Activated CD4-positive, alpha-beta T cell treated with anti-CD3 and anti-CD28 coated beads for 36 hours (primary cell): ENCODE measurements at regions not wholly inside any gene's neighbourhood (a gene's known extent, or its start where the extent isn't known, plus 50 kb on each side); places are given as distances from the start of the nearest gene placed in this dataset.
"Not testable (repeated sequence)": the region's sequence is repeated elsewhere in the genome, so short reads cannot be mapped to it uniquely, and the experiment has no call there.

ENCODE experiments used
- ATAC-seq: fragments of 200-7000 bp; cut with Tn5 transposase; one replicate; pipeline ENCODE4 v1.10.0; 2021; ENCODE audit warnings: mild to moderate bottlenecking, moderate library complexity
- CTCF ChIA-PET: fragments of 350-600 bp; sonication (Branson Sonifier 250); formaldehyde crosslinking; loops from one replicate; lab custom pipeline; 2021; ENCODE audit warnings: antibody characterized with exemption; lab: Charles Lee
- POLR2A ChIA-PET: fragments of 350-600 bp; sonication (Branson Sonifier 250); formaldehyde crosslinking; loops from one replicate; lab custom pipeline; 2021; ENCODE audit warnings: antibody characterized with exemption, inconsistent platforms; lab: Charles Lee
- DNase-seq: peaks from one replicate; pipeline ENCODE4 v3.0.0-alpha.2; 2020
- H3K27ac Mint-ChIP-seq: one replicate; pipeline ENCODE4 v1.8.0; 2021; ENCODE audit warnings: mixed read lengths
- H3K27me3 Mint-ChIP-seq: one replicate; pipeline ENCODE4 v1.8.0; 2021; ENCODE audit warnings: mixed read lengths
- H3K36me3 Mint-ChIP-seq: one replicate; pipeline ENCODE4 v1.8.0; 2021; ENCODE audit warnings: low read depth, mixed read lengths
- H3K4me1 Mint-ChIP-seq: one replicate; pipeline ENCODE4 v1.8.0; 2021; ENCODE audit warnings: mixed read lengths
- H3K4me3 Mint-ChIP-seq: one replicate; pipeline ENCODE4 v1.8.0; 2021; ENCODE audit warnings: mild to moderate bottlenecking, moderate library complexity, mixed read lengths
- H3K9me3 Mint-ChIP-seq: one replicate; pipeline ENCODE4 v1.8.0; 2021; ENCODE audit warnings: low read depth, mixed read lengths
- intact Hi-C, 2 experiments: fragments of 100-400 bp; cut with DNase I in 1 of 2; cut with micrococcal nuclease in 1 of 2; formaldehyde crosslinking; loops; one replicate each; pipeline versions ENCODE4 v1.14.2 to v1.15.1; 2022 to 2024; cut with DNase I, micrococcal nuclease

DNA sequence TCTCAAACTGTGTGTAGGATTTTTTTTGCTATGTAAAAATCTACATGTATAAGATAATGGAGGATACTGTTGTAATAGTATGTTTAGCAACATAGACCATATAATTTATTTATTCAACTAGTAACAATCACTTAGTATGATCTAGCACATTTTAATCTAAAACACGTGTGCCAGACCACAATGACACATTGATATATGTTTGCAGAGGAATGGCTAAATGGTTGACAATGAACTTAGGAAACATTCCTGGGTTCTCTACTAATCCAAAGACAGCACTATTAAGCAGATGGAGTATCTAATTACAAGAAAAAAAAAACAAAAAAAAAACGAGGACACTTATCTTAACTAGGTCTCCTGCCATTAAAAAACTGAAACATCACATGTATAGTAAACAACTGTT lies 261.7 kb upstream of the PAPPA start:
- ATAC-seq (no peak), DNase-seq (no peak)
- ChIA-PET POLR2A (no interaction called here), CTCF (no interaction called here)
- intact Hi-C loops: no loop called here
- Mint-ChIP-seq H3K27ac (no peak overlapping the region), H3K36me3 (no peaks in the 10 kb centered on the region), H3K4me3 (no peak overlapping the region), H3K27me3 (no peaks in the 10 kb centered on the region), H3K4me1 (no peaks in the 10 kb centered on the region), H3K9me3 (no peaks in the 10 kb centered on the region)

GRCh38 chr9:115898478-115898877 lies 255.1 kb upstream of the PAPPA start:
- H3K36me3 Mint-ChIP-seq, H3K4me3 Mint-ChIP-seq, H3K27ac Mint-ChIP-seq, CTCF ChIA-PET, DNase-seq, POLR2A ChIA-PET, ATAC-seq, H3K9me3 Mint-ChIP-seq, intact Hi-C loops, H3K27me3 Mint-ChIP-seq, H3K4me1 Mint-ChIP-seq: not testable (repeated sequence)

DNA sequence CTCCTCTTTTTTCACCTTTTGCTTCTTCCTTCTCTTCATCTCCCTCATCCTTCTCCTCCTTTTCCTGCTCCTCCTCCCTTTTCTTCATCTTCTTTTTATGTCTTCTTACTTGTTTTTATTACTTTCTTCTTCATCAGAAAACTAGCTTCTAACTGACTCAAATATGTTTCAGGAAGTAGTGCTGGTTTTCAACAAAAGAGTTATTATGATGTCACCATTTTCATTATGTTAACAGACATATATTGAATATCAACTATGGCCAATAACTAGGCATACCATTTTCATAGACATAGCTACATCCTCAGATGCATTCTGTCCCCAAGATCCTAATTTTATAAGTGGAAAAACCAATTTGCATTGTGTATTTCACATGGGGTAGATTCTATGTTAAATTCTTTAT lies 252.9 kb upstream of the PAPPA start:
- intact Hi-C loops: no loop called here
- Mint-ChIP-seq H3K36me3 (no peaks in the 10 kb centered on the region), H3K4me1 (no peaks in the 10 kb centered on the region)

GRCh38 chr9:115910959-115911358 lies 242.6 kb upstream of the PAPPA start:
- ATAC-seq: no peak

More for the DNA sequence above, 252.9 kb upstream of the PAPPA start:
- Mint-ChIP-seq H3K9me3 (peaks cover 2% of the 10 kb centered on the region), H3K27me3 (peaks cover 3% of the 10 kb centered on the region), H3K27ac (no peak overlapping the region), H3K4me3 (no peak overlapping the region)
- DNase-seq (no peak), ATAC-seq (no peak)
- CTCF ChIA-PET: no interaction called here
- POLR2A ChIA-PET: no interaction called here

DNA sequence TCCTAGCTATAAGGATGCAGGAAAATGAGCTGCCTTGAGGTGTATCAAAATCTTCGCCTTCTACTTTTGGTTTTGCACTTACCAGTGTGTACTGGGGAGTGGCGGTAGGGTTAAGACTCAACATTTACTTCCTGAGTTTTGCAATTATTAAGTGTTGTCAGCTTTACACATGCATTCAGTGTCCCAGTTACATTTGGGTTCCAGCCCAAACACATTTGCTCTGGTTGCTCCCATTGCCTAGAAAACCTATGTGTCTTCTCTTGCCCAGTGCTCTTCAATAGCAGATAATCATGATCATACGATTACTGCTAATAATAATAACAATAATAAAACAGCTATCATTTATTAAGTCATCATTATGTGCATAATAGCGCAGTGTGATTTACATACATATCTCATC lies 241.5 kb upstream of the PAPPA start:
- POLR2A ChIA-PET: no interaction called here
- Mint-ChIP-seq H3K9me3 (no peaks in the 10 kb centered on the region), H3K27ac (no peak overlapping the region), H3K4me3 (no peak overlapping the region), H3K36me3 (no peaks in the 10 kb centered on the region), H3K4me1 (no peaks in the 10 kb centered on the region), H3K27me3 (no peaks in the 10 kb centered on the region)
- intact Hi-C loops: no loop called here
- CTCF ChIA-PET: interaction anchor here (0.6 to 0.7 kb wide), 3 partner anchors 14 to 233 kb away, joined by 3 to 5 read pairs (median 3); no protein-coding TSS in a partner anchor
- ATAC-seq (no peak), DNase-seq (no peak)

More at GRCh38 chr9:115910959-115911358, 242.6 kb upstream of the PAPPA start:
- Mint-ChIP-seq H3K4me3 (no peak overlapping the region), H3K27me3 (no peaks in the 10 kb centered on the region), H3K36me3 (no peaks in the 10 kb centered on the region), H3K4me1 (no peaks in the 10 kb centered on the region), H3K27ac (no peak overlapping the region), H3K9me3 (no peaks in the 10 kb centered on the region)
- CTCF ChIA-PET: no interaction called here
- intact Hi-C loops: no loop called here
- DNase-seq: no peak
- POLR2A ChIA-PET: no interaction called here

DNA sequence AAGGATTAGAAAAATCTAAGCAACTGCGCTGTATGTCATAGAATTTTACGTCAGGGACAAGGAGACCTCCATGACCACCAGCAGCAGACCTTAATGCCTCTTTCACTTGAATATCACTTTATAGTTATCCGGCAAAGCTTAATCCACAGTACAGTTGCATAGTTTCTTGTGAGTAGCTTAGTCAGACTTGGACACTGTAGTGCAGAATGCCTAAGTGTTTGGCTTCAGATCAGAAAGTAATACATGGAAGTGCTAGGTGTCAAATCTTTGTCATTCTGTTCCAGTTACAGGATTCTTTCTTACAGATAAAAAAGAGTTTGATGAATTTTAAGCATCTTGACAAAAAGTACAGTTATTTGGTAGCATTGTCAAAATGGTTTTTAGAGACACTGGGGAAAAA lies 239.9 kb upstream of the PAPPA start:
- no peak overlapping the region for H3K4me3 Mint-ChIP-seq
- ATAC-seq: no peak
- no peak overlapping the region for H3K27ac Mint-ChIP-seq
- intact Hi-C loops: no loop called here
- H3K4me1 Mint-ChIP-seq: no peaks in the 10 kb centered on the region
- CTCF ChIA-PET: no interaction called here
- no peaks in the 10 kb centered on the region for H3K9me3 Mint-ChIP-seq
- no peak for DNase-seq
- no peaks in the 10 kb centered on the region for H3K36me3 Mint-ChIP-seq
- POLR2A ChIA-PET: no interaction called here
- H3K27me3 Mint-ChIP-seq: no peaks in the 10 kb centered on the region

- DNase-seq: no peak
- H3K27me3 Mint-ChIP-seq: no peaks in the 10 kb centered on the region
- H3K27ac Mint-ChIP-seq: no peak overlapping the region
- H3K4me1 Mint-ChIP-seq: no peaks in the 10 kb centered on the region
- H3K4me3 Mint-ChIP-seq: no peak overlapping the region
- no peak for ATAC-seq
- ChIA-PET POLR2A (no interaction called here), CTCF (no interaction called here)
- H3K36me3 Mint-ChIP-seq: no peaks in the 10 kb centered on the region
- no peaks in the 10 kb centered on the region for H3K9me3 Mint-ChIP-seq
- intact Hi-C loops: no loop called here
Measured at GRCh38 chr9:115914291-115914690, 239.3 kb upstream of the PAPPA start.

DNA sequence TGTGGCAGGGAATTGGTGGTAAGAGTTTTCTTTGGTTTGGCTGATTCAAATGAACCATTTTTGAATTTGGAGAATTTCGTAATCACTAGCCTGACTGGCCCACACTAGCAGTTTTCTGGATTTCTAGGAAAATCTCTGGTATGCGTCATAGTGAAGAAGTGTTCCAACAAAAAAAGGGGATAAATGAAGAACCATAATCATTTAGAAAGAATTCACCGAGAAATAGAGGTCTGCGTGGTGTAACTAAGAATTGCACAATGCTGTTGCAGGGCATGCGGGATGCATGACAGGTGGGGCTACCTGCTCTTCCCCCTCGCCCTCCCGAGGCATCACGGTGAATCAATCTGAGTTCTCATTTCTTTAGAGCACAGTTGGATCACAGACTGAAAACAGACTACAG lies 232.3 kb upstream of the PAPPA start:
- no peak for ATAC-seq
- CTCF ChIA-PET: no interaction called here
- Mint-ChIP-seq H3K27me3 (no peaks in the 10 kb centered on the region), H3K9me3 (no peaks in the 10 kb centered on the region), H3K4me1 (no peaks in the 10 kb centered on the region), H3K27ac (no peak overlapping the region), H3K36me3 (no peaks in the 10 kb centered on the region), H3K4me3 (no peak overlapping the region)
- intact Hi-C loops: no loop called here
- POLR2A ChIA-PET: no interaction called here
- no peak for DNase-seq

DNA sequence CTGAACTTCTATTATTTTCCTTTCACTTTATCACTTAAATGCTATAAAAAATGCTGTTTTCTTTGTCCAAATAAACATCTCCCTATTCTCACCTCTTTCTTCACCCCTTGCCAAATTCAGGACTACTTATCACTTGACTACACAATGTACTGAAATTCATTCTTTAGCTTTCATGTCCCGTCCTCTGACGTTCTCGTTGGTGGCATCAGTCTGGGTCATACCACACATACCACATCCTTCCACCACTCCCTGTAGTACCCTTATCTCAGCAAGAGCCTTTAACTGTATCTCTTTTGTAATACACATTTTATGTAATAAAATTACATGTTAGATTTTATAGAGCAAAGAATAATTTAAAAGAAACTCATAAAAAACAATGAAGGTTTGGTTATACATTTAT lies 231.1 kb upstream of the PAPPA start:
- intact Hi-C loops: no loop called here
- ChIA-PET CTCF (no interaction called here), POLR2A (no interaction called here)
- H3K9me3 Mint-ChIP-seq: no peaks in the 10 kb centered on the region
- no peak overlapping the region for H3K4me3 Mint-ChIP-seq
- no peaks in the 10 kb centered on the region for H3K4me1 Mint-ChIP-seq
- no peak overlapping the region for H3K27ac Mint-ChIP-seq
- DNase-seq: no peak
- H3K36me3 Mint-ChIP-seq: no peaks in the 10 kb centered on the region
- H3K27me3 Mint-ChIP-seq: no peaks in the 10 kb centered on the region
- no peak for ATAC-seq

DNA sequence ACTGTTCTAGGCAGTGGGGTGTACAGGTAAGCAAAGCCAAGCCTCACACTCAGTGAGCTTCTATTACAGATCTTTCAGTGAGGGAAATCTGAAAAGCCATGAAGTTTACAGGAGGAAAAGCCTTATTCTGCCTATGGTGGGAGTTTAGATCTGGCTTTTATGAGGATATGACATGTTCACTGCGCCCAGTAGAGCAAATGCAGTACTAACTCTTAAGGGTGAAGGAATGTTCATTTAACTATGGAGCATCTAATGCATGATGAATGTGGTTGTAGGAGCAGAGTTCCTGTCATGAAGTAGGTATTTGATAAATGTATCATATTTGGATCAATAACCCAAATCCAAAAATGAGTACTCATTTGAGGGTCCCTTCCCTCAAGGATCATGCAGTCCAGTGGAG lies 230.2 kb upstream of the PAPPA start:
- POLR2A ChIA-PET: no interaction called here
- intact Hi-C loops: no loop called here
- H3K9me3 Mint-ChIP-seq: no peaks in the 10 kb centered on the region

GRCh38 chr9:115923903-115924668 lies 229.5 kb upstream of the PAPPA start:
- ATAC-seq: no peak
- H3K4me1 Mint-ChIP-seq: no peaks in the 10 kb centered on the region
- CTCF ChIA-PET: no interaction called here
- POLR2A ChIA-PET: no interaction called here
- H3K27ac Mint-ChIP-seq: no peak overlapping the region
- no peaks in the 10 kb centered on the region for H3K36me3 Mint-ChIP-seq
- no peak overlapping the region for H3K4me3 Mint-ChIP-seq
- intact Hi-C loops: no loop called here
- H3K9me3 Mint-ChIP-seq: no peaks in the 10 kb centered on the region
- no peak for DNase-seq
- H3K27me3 Mint-ChIP-seq: no peaks in the 10 kb centered on the region

More for the DNA sequence above, 230.2 kb upstream of the PAPPA start:
- DNase-seq (no peak), ATAC-seq (no peak)
- CTCF ChIA-PET: no interaction called here
- H3K4me1 Mint-ChIP-seq: no peaks in the 10 kb centered on the region
- H3K4me3 Mint-ChIP-seq: no peak overlapping the region
- H3K27me3 Mint-ChIP-seq: no peaks in the 10 kb centered on the region
- H3K36me3 Mint-ChIP-seq: no peaks in the 10 kb centered on the region
- no peak overlapping the region for H3K27ac Mint-ChIP-seq

GRCh38 chr9:115924669-115924987 lies 229.0 kb upstream of the PAPPA start:
- ChIA-PET POLR2A (no interaction called here), CTCF (no interaction called here)
- no peaks in the 10 kb centered on the region for H3K27me3 Mint-ChIP-seq
- intact Hi-C loops: no loop called here
- H3K27ac Mint-ChIP-seq: no peak overlapping the region
- H3K4me1 Mint-ChIP-seq: no peaks in the 10 kb centered on the region
- no peaks in the 10 kb centered on the region for H3K36me3 Mint-ChIP-seq
- no peak overlapping the region for H3K4me3 Mint-ChIP-seq
- no peak for ATAC-seq
- no peaks in the 10 kb centered on the region for H3K9me3 Mint-ChIP-seq
- no peak for DNase-seq
